HepG2 (cell line): ENCODE measurements at regions not wholly inside any gene's neighbourhood (a gene's known extent, or its start where the extent isn't known, plus 50 kb on each side); places are given as distances from the start of the nearest gene placed in this dataset.

Experiments used
- ATAC-seq: fragments of 200-7000 bp; cut with Tn5 transposase; 3 replicates; pipeline ENCODE4 v1.9.1; 2020; ENCODE audit warnings: mild to moderate bottlenecking, moderate library complexity
- BruUV-seq: library from RNA; stranded (reverse); fragments of 400-500 nt; replicated peaks from 2 replicates; lab custom pipeline; 2021; lab: Mats Ljungman, UMichigan
- CTCF ChIA-PET: fragments of 300-600 bp; formaldehyde crosslinking; extraction: SDS; loops from one replicate; lab custom pipeline; 2021; ENCODE audit warnings: low total read pairs, inconsistent platforms, low intra/inter-chr PET ratio; lab: Yijun Ruan, JAX
- POLR2A ChIA-PET: fragments of 350-600 bp; sonication (Branson Sonifier 250); formaldehyde crosslinking; loops from one replicate; lab custom pipeline; 2020; ENCODE audit warnings: antibody characterized with exemption, inconsistent platforms; lab: Yijun Ruan, JAX
- DNase-seq: peaks from one replicate; pipeline ENCODE4 v3.0.0-alpha.2; 2015; ENCODE audit warnings: low spot score
- FAIRE-seq: peaks from 3 replicates; lab custom pipeline; 2011; peaks lifted over from hg19 to GRCh38; lab: Jason Lieb, UNC
- H2AFZ ChIP-seq: one replicate; pipeline ENCODE4 v1.6.1; 2011; ENCODE audit warnings: low read length, inconsistent platforms
- H3K27ac ChIP-seq: fragments of 300-600 bp; 3 replicates; pipeline ENCODE4 v1.8.0; 2011; ENCODE audit warnings: mixed run types, mild to moderate bottlenecking, mixed read lengths, low read length, inconsistent platforms; ENCODE audit not compliant: insufficient read depth; ENCODE audit errors: extremely low read length
- H3K27me3 ChIP-seq, 2 experiments: fragments of 200-600 bp in 1 of 2; 2 replicates in 1 of 2; 3 replicates in 1 of 2; pipeline versions ENCODE4 v1.6.0 to v1.8.0; 2011; ENCODE audit warnings: low read length in 2 of 2, mild to moderate bottlenecking in 2 of 2, moderate library complexity in 2 of 2, inconsistent platforms in 1 of 2; ENCODE audit not compliant: insufficient read depth in 2 of 2, control insufficient read depth in 1 of 2
- H3K36me3 ChIP-seq, 2 experiments: fragments of 200-600 bp in 1 of 2; replicated peaks in 1 of 2; 2 replicates in 1 of 2; 3 replicates in 1 of 2; pipeline versions ENCODE4 v1.5.1 to v1.8.0; 2011; ENCODE audit warnings: low read length in 2 of 2, inconsistent platforms in 1 of 2; ENCODE audit not compliant: insufficient read depth in 2 of 2, control insufficient read depth in 1 of 2
- H3K4me1 ChIP-seq: 2 replicates; pipeline ENCODE4 v1.5.1; 2012; ENCODE audit warnings: low read length, inconsistent platforms; ENCODE audit not compliant: insufficient read depth
- H3K4me2 ChIP-seq: 2 replicates; pipeline ENCODE4 v1.6.0; 2011; ENCODE audit warnings: low read depth, low read length, inconsistent platforms
- H3K4me3 ChIP-seq, 3 experiments: fragments of 200-600 bp in 1 of 3; sonication (generic), shearing (Covaris generic) in 1 of 3; replicated peaks in 1 of 3; 2 replicates each; pipeline ENCODE4 v1.5.1; 2011 to 2016; ENCODE audit warnings: low read length in 3 of 3, inconsistent platforms in 2 of 3, low read depth in 2 of 3, mild to moderate bottlenecking in 2 of 3, control low read depth in 1 of 3, mixed read lengths in 1 of 3; ENCODE audit not compliant: insufficient read depth in 1 of 3
- H3K79me2 ChIP-seq: one replicate; pipeline ENCODE4 v1.6.1; 2011; ENCODE audit warnings: low read length, inconsistent platforms; ENCODE audit not compliant: insufficient read depth
- H3K9ac ChIP-seq: 2 replicates; pipeline ENCODE4 v1.6.0; 2011; ENCODE audit warnings: mild to moderate bottlenecking, low read depth, low read length, inconsistent platforms; ENCODE audit not compliant: insufficient read depth
- H3K9me3 ChIP-seq: 2 replicates; pipeline ENCODE4 v1.5.1; 2012; ENCODE audit warnings: mild to moderate bottlenecking, low read length
- H4K20me1 ChIP-seq: 2 replicates; pipeline ENCODE4 v1.6.0; 2011; ENCODE audit warnings: inconsistent platforms, mild to moderate bottlenecking, low read length, moderate library complexity; ENCODE audit not compliant: insufficient read depth
- AFF4 ChIP-seq: sonication (generic); formaldehyde crosslinking; IDR thresholded peaks from 2 replicates; pipeline ENCODE4 v1.4.0; 2020; ENCODE audit warnings: missing genetic modification reagents
- CCDC6 ChIP-seq: sonication (generic); formaldehyde crosslinking; IDR thresholded peaks from 2 replicates; pipeline ENCODE4 v1.8.1; 2022; ENCODE audit warnings: mild to moderate bottlenecking, missing genetic modification reagents, moderate library complexity
- CEBPB ChIP-seq: IDR thresholded peaks from 2 replicates; pipeline ENCODE4 v1.6.1; 2011; ENCODE audit warnings: low read depth, low read length, improper control_type of control experiment, borderline replicate concordance
- HOXA9 ChIP-seq: sonication (generic); formaldehyde crosslinking; IDR thresholded peaks from 2 replicates; pipeline ENCODE4 v1.8.1; 2022; ENCODE audit warnings: missing genetic modification reagents, mild to moderate bottlenecking, moderate library complexity, borderline replicate concordance
- IRF9 ChIP-seq: sonication (generic); formaldehyde crosslinking; IDR thresholded peaks from 2 replicates; pipeline ENCODE4 v1.8.0; 2022; ENCODE audit warnings: missing genetic modification reagents, mild to moderate bottlenecking, borderline replicate concordance
- KDM5B ChIP-seq: sonication (generic); formaldehyde crosslinking; IDR thresholded peaks from 2 replicates; pipeline ENCODE4 v1.4.0; 2020; ENCODE audit warnings: missing genetic modification reagents, mild to moderate bottlenecking, borderline replicate concordance
- KLF15 ChIP-seq: sonication (generic); formaldehyde crosslinking; IDR thresholded peaks from 2 replicates; pipeline ENCODE4 v1.8.1; 2023; ENCODE audit warnings: borderline replicate concordance, mild to moderate bottlenecking, inconsistent platforms, missing genetic modification reagents, mixed read lengths
- MTA1 ChIP-seq: sonication (generic); formaldehyde crosslinking; IDR thresholded peaks from 2 replicates; pipeline ENCODE4 v1.4.0; 2020; ENCODE audit warnings: missing genetic modification reagents, mild to moderate bottlenecking, borderline replicate concordance
- MYNN ChIP-seq: sonication (generic); formaldehyde crosslinking; IDR thresholded peaks from 2 replicates; pipeline ENCODE4 v1.4.0; 2020; ENCODE audit warnings: mild to moderate bottlenecking, low read depth, missing genetic modification reagents
- NBN ChIP-seq: fragments of 450-650 bp; conservative IDR thresholded peaks from 2 replicates; pipeline ENCODE4 v1.6.1; 2017
- PAXIP1 ChIP-seq: sonication (generic); formaldehyde crosslinking; conservative IDR thresholded peaks from 2 replicates; pipeline ENCODE4 v1.4.0; 2020; ENCODE audit warnings: mild to moderate bottlenecking, missing genetic modification reagents, moderate library complexity
- PTBP1 ChIP-seq: fragments of 200-400 bp; formaldehyde crosslinking; IDR thresholded peaks from 2 replicates; pipeline ENCODE4 v1.6.1; 2018; ENCODE audit warnings: low read length, low read depth; ENCODE audit not compliant: poor library complexity, severe bottlenecking
- ZNF367 ChIP-seq: sonication (generic); formaldehyde crosslinking; IDR thresholded peaks from 2 replicates; pipeline ENCODE4 v1.4.0; 2020; ENCODE audit warnings: missing genetic modification reagents, borderline replicate concordance
- ZNF543 ChIP-seq: sonication (generic); formaldehyde crosslinking; IDR thresholded peaks from 2 replicates; pipeline ENCODE4 v1.4.0; 2020; ENCODE audit warnings: mild to moderate bottlenecking, missing genetic modification reagents
- ZNF580 ChIP-seq: IDR thresholded peaks from 2 replicates; pipeline ENCODE4 v1.6.1; 2016; ENCODE audit warnings: low read depth, borderline replicate concordance
- ZNF629 ChIP-seq: sonication (generic); formaldehyde crosslinking; conservative IDR thresholded peaks from 2 replicates; pipeline ENCODE4 v1.5.0; 2020; ENCODE audit warnings: missing genetic modification reagents
- ZSCAN22 ChIP-seq: sonication (generic); formaldehyde crosslinking; IDR thresholded peaks from 2 replicates; pipeline ENCODE4 v1.4.0; 2020; ENCODE audit warnings: mild to moderate bottlenecking, missing genetic modification reagents
- WGBS: methylation state at CpG from one replicate; pipeline ENCODE4 v1.1.6; 2017; ENCODE audit warnings: low lambda C conversion rate; 5-methylcytosine and 5-hydroxymethylcytosine counted together
- in situ Hi-C: cut with HindIII; loops from 2 replicates; pipeline ENCODE4 v1.10.0; 2017; ENCODE audit warnings: low pct_unique_long_range_greater_than_20kb; ENCODE audit not compliant: extremely low pct_ligation_motif_present
- intact Hi-C: fragments of 100-400 bp; cut with micrococcal nuclease; formaldehyde crosslinking; loops from one replicate; pipeline ENCODE4 v1.10.0; 2022; ENCODE audit not compliant: unreplicated experiment

- no peak for FAIRE-seq
- H3K4me2 ChIP-seq, result no peak overlapping the region
- no TSS peak for BruUV-seq
- H3K27ac ChIP-seq, result no peak overlapping the region
- H3K4me3 ChIP-seq, result no peak overlapping the region
- no peaks in the 10 kb centered on the region for H3K79me2 ChIP-seq
- DNase-seq, result no peak
- POLR2A ChIA-PET, result no interaction called here
- no peaks in the 10 kb centered on the region for H4K20me1 ChIP-seq
- H3K4me1 ChIP-seq, result no peaks in the 10 kb centered on the region
- H3K36me3 ChIP-seq, result no peaks in the 10 kb centered on the region
- in situ Hi-C loops (no loop called here), intact Hi-C loops (no loop called here)
- H3K9ac ChIP-seq, result no peak overlapping the region
- CTCF ChIA-PET, result no interaction called here
- H3K27me3 ChIP-seq, result no peaks in the 10 kb centered on the region
- ATAC-seq, result no peak
- WGBS, result 0% methylated on average over 2 of the region's 2 CpGs
- no peaks in the 10 kb centered on the region for H3K9me3 ChIP-seq
- H2AFZ ChIP-seq, result no peak overlapping the region
- TF ChIP-seq NBN, result no peak
- TF ChIP-seq ZNF580, result no peak
- TF ChIP-seq KLF15, result no peak
- no peak for TF ChIP-seq IRF9 (CRISPR knock-in tag)
- TF ChIP-seq MTA1 (CRISPR knock-in tag), result no peak
- no peak for TF ChIP-seq ZNF367
- no peak for TF ChIP-seq ZNF543 (CRISPR knock-in tag)
- no peak for TF ChIP-seq CEBPB
- no peak for TF ChIP-seq PTBP1
- no peak for TF ChIP-seq PAXIP1 (CRISPR knock-in tag)
- no peak for TF ChIP-seq CCDC6 (CRISPR knock-in tag)
- no peak for TF ChIP-seq AFF4 (CRISPR knock-in tag)
- no peak for TF ChIP-seq HOXA9 (CRISPR knock-in tag)
- TF ChIP-seq MYNN (CRISPR knock-in tag), result no peak
- no peak for TF ChIP-seq ZNF629 (CRISPR knock-in tag)
- no peak for TF ChIP-seq ZSCAN22
- TF ChIP-seq KDM5B (CRISPR knock-in tag), result no peak
These were observed 609.3 kb downstream of the GBE1 start for GRCh38 chr3:81152156-81152555.
